GM21390 (cell line): ENCODE measurements at regions not wholly inside any gene's neighbourhood (a gene's known extent, or its start where the extent isn't known, plus 50 kb on each side); places are given as distances from the start of the nearest gene placed in this dataset.

Source experiments
- ATAC-seq: cut with Tn5 transposase; IDR thresholded peaks from one replicate; pipeline ENCODE4 v1.9.1; 2021; ENCODE audit not compliant: unreplicated experiment

- no peak for ATAC-seq
Measured at GRCh38 chr5:156230887-156231286, 96.1 kb upstream of the SGCD start.

- no peak for ATAC-seq
Measured at GRCh38 chr5:156232251-156232869, 94.6 kb upstream of the SGCD start.

- ATAC-seq, result peak; percentile 54
Measured at GRCh38 chr5:156237361-156237760, 89.6 kb upstream of the SGCD start.

DNA sequence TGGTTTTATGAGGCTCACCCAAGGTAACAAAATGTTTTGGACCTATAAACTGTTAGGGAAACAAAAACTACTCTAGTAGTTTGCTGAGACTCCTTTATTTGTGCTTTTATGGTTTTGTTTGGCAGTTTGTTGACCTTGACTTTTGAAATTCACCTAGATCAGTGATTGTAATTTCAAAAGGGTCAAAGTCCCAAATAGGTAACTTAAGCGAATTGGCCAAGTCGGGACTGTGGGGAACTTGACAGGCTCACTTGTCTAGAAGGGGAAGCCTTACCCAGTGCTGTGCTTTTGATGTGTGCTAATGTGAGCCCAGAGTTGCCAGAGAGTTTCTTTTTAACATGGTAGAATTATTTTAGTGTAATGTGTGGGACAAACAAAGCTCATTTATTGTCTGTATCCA lies 87.2 kb upstream of the SGCD start:
- ATAC-seq, result no peak

DNA sequence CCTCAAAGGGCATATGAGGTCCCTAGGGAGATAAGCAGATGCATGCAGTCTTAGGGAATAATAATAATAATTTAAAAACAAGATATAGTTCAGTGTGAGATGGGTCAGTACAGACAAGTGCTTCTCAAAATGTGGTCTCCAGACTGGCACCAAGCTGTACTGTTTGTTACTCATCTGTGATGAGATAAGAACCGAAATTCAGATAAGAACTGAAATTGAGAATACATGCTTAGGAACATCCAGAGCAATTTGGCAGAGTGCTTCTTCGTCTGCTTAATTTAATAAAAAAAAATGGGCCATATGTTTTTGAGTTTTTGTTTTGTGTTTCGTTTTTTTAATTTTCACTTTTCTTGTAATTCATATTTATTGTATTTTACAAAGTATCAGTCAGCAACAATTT lies 86.5 kb upstream of the SGCD start:
- no peak for ATAC-seq

- ATAC-seq, result no peak
Measured at GRCh38 chr5:156241266-156241665, 85.7 kb upstream of the SGCD start.

DNA sequence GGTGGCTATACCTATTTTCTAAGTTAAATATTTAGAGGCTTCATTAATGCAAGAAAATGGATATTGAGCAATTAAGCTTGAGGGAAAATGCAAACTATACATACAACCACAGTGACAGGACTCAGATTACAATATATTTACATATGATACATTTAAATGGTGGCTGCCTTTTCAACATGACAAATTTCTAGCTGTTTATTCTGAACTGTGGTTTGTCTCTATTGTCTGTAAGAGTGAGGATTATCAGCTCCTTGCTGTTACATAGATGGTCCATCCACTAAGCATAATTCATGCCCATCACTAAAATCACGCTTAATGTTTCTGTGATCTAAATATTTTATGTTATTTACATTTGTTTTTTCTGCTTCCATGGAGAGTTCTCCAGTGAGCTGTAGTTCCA lies 81.1 kb upstream of the SGCD start:
- ATAC-seq, result no peak

DNA sequence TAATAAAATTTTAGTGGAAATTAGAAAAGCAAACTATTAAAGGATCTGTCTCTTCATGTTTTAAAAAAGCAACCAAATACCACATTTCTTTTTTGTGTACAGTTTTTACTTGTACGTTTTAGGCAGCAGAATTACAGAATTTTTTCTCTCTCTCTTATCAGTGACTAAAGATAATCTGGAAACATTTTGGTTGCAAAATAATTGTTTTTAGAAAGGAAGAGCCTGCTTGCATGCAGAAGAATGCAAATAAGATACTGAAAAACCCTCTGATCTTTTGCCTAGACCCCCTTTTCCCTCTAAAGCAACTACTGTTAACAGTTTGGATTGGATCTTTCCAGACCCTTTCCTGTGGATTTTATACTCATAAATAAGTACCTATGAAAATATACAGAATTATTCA lies 75.9 kb upstream of the SGCD start:
- no peak for ATAC-seq

DNA sequence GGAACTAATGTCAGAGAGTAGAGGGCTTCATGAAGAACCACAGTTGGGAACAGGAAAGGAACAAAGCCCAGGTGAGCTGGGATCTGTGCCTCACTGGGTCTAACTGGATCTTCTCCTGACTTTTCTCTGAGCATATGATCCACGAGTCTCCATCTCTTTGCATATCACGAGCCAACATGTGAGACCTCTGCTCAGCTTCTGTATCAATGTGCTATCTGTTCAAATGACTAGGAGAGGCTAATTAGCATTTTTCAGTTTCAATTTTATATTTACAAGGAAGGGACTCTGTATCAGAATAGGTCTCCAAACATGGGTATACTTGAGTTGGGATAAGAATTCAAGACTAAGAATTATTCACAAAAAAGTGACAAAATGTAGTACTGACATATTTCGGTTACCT lies 73.8 kb upstream of the SGCD start:
- no peak for ATAC-seq

DNA sequence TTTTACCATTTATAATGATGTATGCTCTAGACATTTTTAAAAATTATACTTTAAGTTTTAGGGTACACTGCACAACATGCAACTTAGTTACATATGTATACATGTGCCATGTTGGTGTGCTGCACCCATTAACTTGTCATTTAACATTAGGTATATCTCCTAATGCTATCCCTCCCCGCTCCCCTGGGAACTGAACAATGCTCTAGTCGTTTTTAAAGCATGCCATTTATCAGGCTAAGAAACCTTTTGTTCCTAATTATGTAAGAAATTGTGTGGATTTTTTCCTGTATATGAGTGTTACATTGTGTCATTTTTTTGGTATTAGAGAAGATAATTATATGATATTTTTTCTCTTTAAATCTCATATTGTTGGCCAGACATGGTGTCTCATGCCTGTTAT lies 72.8 kb upstream of the SGCD start:
- no peak for ATAC-seq

DNA sequence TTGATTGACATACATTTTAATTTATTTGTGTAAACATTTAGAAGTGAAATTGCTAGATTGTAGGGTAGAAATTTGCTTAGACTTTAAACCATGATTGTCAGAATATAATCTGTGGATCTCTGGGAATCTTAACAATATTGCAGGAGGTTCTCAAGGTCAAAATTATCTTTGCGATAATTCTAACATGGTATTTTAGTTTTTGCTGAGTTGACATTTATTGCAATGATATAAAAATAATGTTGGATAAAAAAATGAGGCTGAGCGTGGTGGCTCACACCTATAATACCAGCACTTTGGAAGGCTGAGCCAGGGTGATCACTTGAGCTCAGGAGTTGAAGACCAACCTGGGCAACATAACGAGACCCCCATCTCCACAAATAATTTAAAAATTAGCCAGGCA lies 70.3 kb upstream of the SGCD start:
- ATAC-seq, result no peak

- ATAC-seq, result no peak
Measured at GRCh38 chr5:156258934-156259333, 68.0 kb upstream of the SGCD start.

GRCh38 chr5:156259618-156260017 lies 67.3 kb upstream of the SGCD start:
- no peak for ATAC-seq

DNA sequence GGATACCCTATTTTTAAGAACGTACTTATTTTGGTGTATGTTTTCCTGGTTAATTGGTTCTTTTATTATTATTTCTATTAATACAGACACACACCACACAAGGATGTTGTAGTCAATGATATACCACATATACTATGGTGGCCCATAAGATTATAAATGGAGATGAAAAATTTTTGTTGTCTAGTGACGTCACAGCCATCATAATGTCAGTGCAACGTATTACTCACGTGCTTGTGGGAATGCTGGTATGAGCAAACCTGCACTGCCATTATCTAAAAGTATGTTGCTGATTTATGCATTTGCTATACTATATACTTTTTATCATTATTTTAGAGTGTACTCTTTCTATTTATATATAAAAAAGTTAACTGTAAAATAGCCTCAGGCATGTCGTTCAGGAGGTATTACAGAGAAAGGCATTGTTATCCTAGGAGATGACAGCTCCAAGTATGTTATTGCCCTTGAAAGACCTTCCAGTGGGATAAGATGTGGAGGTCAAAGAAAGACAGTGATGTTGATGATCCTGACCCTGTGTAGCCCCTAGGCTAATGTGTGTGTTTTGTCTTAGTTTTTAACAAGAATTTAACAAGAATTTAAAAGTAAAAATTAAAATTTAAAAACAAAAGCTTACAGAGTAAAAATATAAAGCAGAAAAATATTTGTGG lies 65.6 kb upstream of the SGCD start:
- ATAC-seq, result no peak

DNA sequence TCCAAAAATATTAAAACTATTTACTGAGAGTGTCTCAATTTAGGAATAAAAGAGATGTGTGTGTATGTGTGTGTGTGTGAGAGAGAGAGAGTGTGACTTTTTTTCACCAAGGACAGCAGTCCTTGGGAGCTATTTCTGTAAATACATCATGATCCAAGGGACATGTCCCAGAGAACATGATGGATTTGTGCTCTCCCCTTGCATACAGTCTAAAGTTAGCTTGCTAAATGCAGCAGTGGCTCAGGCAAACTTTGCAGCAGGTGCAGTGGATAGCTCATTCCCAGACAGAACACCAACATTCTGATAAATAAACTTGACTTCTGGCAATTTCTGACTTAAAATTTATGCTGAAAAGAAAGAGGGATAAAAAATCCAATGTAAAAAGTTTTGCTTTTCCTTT lies 55.4 kb upstream of the SGCD start:
- ATAC-seq, result no peak

- no peak for ATAC-seq
Measured at GRCh38 chr5:156272139-156272538, 54.8 kb upstream of the SGCD start.

DNA sequence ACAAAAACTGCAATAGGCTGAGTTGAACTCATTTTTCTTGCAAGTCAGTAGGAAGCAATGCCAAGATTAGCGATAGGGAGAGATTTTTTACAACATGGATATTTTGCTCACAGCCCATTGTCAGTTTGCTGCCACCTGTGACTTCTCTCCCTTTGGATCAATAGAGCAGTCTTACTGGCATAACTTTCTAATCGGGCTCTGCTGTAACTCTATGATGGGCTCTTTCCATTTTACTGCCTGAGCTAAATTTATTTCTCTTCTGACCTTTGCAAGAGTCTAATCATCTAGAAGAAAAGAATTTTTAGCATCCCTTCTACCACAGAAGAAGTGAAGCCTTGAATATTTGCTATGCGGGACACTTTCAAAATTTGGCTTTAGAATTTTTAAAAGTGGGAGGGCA lies 53.6 kb upstream of the SGCD start:
- no peak for ATAC-seq

GRCh38 chr5:156274453-156274852 lies 52.5 kb upstream of the SGCD start:
- no peak for ATAC-seq
